ENCODE measurements at regions not wholly inside any gene's neighbourhood (a gene's known extent, or its start where the extent isn't known, plus 50 kb on each side); places are given as distances from the start of the nearest gene placed in this dataset.

GRCh38 chr18:34050661-34051060 lies 174.1 kb downstream of the NOL4 start:
- Histone ChIP-seq H3K9ac (ENCODE audit: low read depth in 2 of 2, low read length in 2 of 2) (no peak overlapping the region), H3K4me3 (no peak overlapping the region), H3K27ac (no peak overlapping the region), H3K4me1 (no peaks in the 10 kb centered on the region), H3K9me3 (no peaks in the 10 kb centered on the region), H3K27me3 (no peaks in the 10 kb centered on the region), H3K36me3 (no peaks in the 10 kb centered on the region)
- TF ChIP-seq CTCF (IDR thresholded peaks at IDR 0.05): no peak
- DNase-seq: no peak
- intact Hi-C loops (cut with DNase I): no loop called here

GRCh38 chr18:34049511-34049910 lies 175.2 kb downstream of the NOL4 start:
- H3K27me3 ChIP-seq: no peaks in the 10 kb centered on the region
- no peak for TF ChIP-seq CTCF (IDR thresholded peaks at IDR 0.05)
- intact Hi-C loops (cut with DNase I): no loop called here
- no peak for DNase-seq
- no peak overlapping the region for H3K4me3 ChIP-seq
- H3K27ac ChIP-seq: no peak overlapping the region
- no peaks in the 10 kb centered on the region for H3K36me3 ChIP-seq
- no peaks in the 10 kb centered on the region for H3K4me1 ChIP-seq
- no peak overlapping the region for H3K9ac ChIP-seq (ENCODE audit: low read depth in 2 of 2, low read length in 2 of 2)
- H3K9me3 ChIP-seq: no peaks in the 10 kb centered on the region

- intact Hi-C loops (cut with DNase I): no loop called here
- TF ChIP-seq CTCF (IDR thresholded peaks at IDR 0.05): no peak
- H3K9ac ChIP-seq (ENCODE audit: low read depth in 2 of 2, low read length in 2 of 2): no peak overlapping the region
- no peaks in the 10 kb centered on the region for H3K36me3 ChIP-seq
- no peaks in the 10 kb centered on the region for H3K4me1 ChIP-seq
- no peaks in the 10 kb centered on the region for H3K27me3 ChIP-seq
- no peak overlapping the region for H3K4me3 ChIP-seq
- DNase-seq: no peak
- no peak overlapping the region for H3K27ac ChIP-seq
- no peaks in the 10 kb centered on the region for H3K9me3 ChIP-seq
Measured at GRCh38 chr18:34048423-34048822, 176.3 kb downstream of the NOL4 start.

- Histone ChIP-seq H3K36me3 (no peaks in the 10 kb centered on the region), H3K9me3 (no peaks in the 10 kb centered on the region), H3K27ac (no peak overlapping the region), H3K4me3 (no peak overlapping the region), H3K4me1 (no peaks in the 10 kb centered on the region), H3K27me3 (no peaks in the 10 kb centered on the region), H3K9ac (ENCODE audit: low read depth in 2 of 2, low read length in 2 of 2) (no peak overlapping the region)
- no peak for DNase-seq
- no peak for TF ChIP-seq CTCF (IDR thresholded peaks at IDR 0.05)
- intact Hi-C loops (cut with DNase I): no loop called here
Measured at GRCh38 chr18:34042423-34043146, 182.1 kb downstream of the NOL4 start.

GRCh38 chr18:34039611-34040010 lies 185.1 kb downstream of the NOL4 start:
- DNase-seq: no peak
- no peaks in the 10 kb centered on the region for H3K9me3 ChIP-seq
- intact Hi-C loops (cut with DNase I): no loop called here
- no peak overlapping the region for H3K27ac ChIP-seq
- H3K36me3 ChIP-seq: no peaks in the 10 kb centered on the region
- no peak for TF ChIP-seq CTCF (IDR thresholded peaks at IDR 0.05)
- no peak overlapping the region for H3K9ac ChIP-seq (ENCODE audit: low read depth in 2 of 2, low read length in 2 of 2)
- no peak overlapping the region for H3K4me3 ChIP-seq
- H3K27me3 ChIP-seq: no peaks in the 10 kb centered on the region
- no peaks in the 10 kb centered on the region for H3K4me1 ChIP-seq
